ENCODE measurements at regions not wholly inside any gene's neighbourhood (a gene's known extent, or its start where the extent isn't known, plus 50 kb on each side); places are given as distances from the start of the nearest gene placed in this dataset.
"Not testable (repeated sequence)": the region's sequence is repeated elsewhere in the genome, so short reads cannot be mapped to it uniquely, and the experiment has no call there.

DNA sequence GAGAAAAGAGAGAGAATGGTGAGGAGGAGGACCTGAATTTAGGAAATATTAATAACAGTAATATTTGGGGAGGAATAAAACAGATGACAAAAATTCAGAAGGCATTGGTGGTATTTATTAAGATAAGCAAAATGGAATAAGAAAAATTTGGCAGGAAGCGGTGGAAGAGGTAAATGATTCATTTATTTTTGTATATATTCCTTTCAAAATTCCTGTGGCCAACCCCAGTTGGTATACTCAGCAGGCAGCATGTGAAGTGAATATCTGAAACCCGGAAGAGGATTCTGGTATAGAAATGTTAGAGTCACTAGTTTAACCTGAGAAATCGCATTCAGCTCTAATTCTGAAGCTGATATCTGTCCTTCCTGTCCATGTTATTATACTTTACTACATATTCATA, 792.0 kb downstream of the KCNJ2 start:
- no peak for DNase-seq

DNA sequence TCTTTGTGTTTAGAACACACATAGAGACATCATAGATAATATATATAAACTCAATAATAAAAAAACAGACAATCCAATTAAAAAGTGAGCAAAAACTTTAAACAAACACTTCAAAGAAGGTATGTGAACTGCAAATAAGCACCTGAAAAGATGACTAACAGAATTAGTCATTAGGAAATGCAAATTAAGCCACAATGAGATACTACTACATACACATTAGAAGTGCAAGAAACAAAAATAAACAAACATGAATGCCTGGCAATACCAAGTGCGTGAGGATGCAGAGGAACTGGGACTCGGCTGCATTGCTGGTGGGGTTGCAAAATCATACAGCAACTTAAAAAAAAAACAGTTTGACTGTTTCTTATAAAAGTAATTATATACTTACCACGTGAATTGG, 799.0 kb downstream of the KCNJ2 start:
- no peak for DNase-seq

DNA sequence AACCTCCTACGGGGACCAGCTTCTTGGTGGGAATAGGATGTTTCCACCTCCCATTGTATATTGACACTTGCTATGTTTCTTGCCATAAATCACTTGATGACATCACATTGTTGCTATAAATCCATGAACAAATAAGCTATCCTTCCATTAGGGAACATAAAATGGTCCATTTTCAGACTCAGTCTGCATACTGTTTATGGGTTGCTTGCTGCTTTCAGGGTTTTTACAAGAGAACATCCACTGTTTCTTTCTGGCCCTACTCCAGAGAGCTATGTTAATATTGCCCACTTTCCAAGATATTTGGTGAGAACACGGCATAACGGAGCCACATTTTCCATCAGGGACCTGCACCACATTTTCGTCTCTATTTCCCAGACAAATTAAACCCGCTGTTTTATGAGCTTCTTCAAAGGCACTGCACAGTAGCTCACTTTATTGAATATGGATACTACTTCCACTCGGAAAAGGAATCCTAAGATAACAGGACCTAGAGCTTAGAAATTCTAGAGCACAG, 800.2 kb downstream of the KCNJ2 start:
- DNase-seq: no peak

GRCh38 chr17:70976447-70976846, 807.1 kb downstream of the KCNJ2 start:
- no peak for DNase-seq

DNA sequence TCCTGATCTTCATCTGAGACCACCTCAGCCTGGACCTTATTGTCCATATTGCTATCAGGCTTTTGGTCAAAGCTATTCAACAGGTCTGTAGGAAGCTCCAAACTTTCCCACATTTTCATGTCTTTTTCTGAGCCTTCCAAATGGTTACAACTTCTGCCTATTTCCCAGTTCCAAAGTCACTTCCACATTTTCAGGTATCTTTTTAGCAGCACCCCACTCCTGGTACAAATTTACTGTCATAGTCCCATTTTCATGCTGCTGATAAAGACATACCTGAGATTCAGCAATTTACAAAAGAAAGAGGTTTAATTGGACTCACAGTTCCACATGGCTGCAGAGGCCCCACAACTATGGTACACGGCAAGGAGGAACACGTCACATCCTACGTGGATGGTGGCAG, 815.5 kb downstream of the KCNJ2 start:
- no peak for DNase-seq

- no peak for DNase-seq
These were observed 818.6 kb downstream of the KCNJ2 start for GRCh38 chr17:70987867-70988340.

DNA sequence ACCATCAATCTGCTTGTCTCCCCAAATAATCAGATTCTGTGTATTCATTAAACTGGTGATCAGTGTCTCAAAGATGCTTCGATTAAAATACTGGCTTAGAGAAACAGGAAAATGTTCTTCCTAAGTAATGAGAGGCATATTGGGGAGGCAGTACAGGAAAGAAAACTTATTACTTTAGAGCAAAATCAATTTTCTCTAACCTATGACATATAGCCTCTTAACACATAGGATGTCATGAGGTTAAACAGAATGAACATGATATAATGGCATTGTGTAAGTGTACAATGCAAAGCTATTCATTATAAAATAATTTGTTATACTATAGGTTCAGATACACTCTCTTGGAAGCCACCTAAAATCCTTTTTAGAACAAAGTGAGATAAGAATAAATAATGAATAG, 819.3 kb downstream of the KCNJ2 start:
- no peak for DNase-seq

DNA sequence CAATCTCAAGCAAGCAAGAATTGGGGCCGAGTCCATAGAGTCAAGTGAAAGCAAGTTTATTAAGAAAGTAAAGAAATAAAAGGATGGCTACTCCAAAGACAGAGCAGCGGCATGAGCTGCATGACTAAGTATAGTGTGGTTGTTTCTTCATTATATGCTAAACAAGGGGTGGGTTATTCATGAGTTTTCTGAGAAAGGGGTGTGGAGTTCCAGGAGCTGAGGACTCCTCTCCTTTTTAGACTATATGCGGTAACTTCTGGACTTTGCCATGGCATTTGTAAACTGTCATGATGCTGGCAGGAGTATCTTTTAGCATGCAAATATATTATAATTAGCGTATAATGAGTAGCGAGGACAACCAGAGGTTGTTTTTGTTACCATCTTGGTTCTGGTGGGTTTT, 819.9 kb downstream of the KCNJ2 start:
- DNase-seq: no peak

GRCh38 chr17:70994194-70994593, 824.9 kb downstream of the KCNJ2 start:
- no peak for DNase-seq

- DNase-seq: no peak
These were observed 826.7 kb downstream of the KCNJ2 start for GRCh38 chr17:70995997-70996396.

DNA sequence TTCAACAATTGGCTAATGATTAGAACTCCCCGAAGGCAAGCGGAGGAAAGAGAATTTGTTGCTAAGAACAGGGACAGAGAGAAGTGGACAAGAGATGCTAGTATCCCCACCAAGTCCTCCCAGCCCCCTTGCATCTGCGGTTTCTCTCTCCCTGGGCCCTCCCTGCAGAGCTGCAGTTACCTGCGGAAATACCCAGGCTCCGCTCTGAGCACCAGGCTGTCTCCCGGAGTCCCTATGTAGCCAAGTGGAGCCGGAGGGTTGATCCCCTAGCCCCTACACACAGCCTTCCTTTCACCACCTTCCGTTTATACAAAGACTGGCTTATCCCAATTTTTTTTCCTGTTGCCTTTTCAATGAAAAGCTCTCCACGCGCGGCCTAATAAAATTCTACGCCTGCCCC, 834.4 kb downstream of the KCNJ2 start:
- no peak for DNase-seq

- no peak for DNase-seq
These were observed 835.1 kb downstream of the KCNJ2 start for GRCh38 chr17:71004413-71004812.

GRCh38 chr17:71011391-71011790, 842.1 kb downstream of the KCNJ2 start:
- no peak for DNase-seq

DNA sequence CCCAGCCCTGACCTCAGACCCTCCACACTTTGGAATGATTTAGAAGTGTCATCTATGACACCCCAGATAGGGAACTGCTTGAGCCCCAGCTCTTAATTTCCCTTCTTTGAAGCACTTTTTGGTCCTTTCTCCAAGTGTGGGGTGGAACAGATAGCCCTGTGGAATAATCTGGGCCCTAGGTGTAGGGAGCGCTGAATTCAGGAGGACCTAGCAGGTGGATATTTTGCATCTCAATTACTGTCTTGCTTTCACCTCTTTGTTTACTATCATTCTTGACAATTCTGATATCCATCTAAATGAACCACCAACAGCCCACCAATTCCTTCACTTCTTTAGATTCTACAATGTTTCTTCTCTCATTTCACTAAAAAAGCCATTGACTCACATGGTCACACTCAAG, 850.4 kb downstream of the KCNJ2 start:
- DNase-seq: no peak

GRCh38 chr17:71022758-71023157, 853.4 kb downstream of the KCNJ2 start:
- DNase-seq: no peak

- no peak for DNase-seq
These were observed 854.1 kb downstream of the KCNJ2 start for GRCh38 chr17:71023249-71024030.

DNA sequence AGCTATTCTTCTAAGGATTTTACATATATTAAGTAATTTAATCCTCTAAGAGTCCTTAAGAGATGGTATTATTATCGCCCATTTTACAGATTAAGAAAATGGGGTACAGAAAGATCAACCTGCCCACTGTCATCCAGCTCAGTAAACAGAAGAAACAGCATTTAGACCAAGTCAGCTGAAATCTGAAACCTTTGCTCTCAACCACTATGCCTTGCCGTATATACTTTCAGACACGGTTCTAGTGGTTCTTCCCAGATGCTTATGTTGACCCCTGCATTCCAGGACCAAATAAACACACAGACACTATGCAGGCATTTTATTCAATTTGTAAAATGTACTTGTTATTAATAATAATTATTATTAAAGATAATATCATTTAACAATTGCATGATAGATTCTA, 854.8 kb downstream of the KCNJ2 start:
- DNase-seq: no peak

DNA sequence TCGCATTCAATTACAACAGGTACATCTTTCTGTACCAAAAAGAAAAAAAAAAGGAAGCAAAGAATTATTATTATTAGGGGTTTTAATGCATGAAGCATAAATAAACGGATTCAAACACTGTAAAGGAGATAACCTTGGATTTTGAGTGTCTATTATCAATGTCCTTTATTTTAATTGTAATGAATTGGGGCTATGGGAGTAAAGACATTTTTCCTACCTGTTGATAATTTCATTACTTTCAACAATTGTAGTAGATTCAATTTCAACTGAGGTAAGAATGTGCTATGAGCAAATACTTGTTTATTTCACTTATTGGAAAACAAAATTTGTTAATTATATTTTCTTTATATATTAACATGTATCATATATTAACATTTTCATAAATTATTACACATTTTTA, 855.6 kb downstream of the KCNJ2 start:
- DNase-seq: no peak

GRCh38 chr17:71029246-71029645, 859.9 kb downstream of the KCNJ2 start:
- DNase-seq: no peak

DNA sequence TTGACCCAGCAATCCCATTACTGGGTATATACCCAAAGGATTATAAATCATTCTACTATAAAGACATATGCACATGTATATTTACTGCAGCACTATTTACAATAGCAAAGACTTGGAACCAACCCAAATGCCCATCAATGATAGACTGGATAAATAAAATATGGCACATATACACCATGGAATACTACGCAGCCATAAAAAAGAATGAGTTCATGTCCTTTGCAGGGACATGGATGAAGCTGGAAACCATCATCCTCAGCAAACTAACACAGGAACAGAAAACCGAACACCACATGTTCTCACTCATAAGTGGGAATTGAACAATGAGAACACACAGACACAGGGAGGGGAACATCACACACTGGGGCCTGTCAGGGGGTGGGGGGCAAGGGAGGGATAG, 862.0 kb downstream of the KCNJ2 start:
- not testable (repeated sequence) for DNase-seq

DNA sequence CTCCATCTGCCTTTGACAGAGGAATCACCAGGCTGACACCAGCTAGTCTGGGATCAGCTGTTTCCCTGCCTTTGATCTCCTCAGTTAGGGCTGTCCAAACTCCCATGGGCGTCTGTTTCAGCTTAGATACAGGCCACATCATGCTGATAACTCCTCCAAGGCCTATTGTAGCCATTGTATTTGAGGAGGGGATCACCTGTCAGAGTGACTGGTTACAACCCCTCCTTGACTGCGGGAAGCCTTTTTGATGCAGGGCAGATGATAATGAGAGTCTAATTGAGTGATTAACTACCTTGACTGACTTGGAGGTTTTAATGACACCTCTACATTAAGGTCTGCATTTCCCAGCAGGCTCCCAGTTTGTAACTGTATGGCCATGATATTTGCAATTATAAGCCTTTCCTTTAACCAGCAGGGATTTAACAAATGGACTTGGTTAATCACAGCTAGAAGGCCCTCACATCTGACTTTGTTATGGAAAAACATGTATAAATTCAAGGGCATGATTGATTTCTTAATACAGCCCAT, 863.5 kb downstream of the KCNJ2 start:
- DNase-seq: no peak

DNA sequence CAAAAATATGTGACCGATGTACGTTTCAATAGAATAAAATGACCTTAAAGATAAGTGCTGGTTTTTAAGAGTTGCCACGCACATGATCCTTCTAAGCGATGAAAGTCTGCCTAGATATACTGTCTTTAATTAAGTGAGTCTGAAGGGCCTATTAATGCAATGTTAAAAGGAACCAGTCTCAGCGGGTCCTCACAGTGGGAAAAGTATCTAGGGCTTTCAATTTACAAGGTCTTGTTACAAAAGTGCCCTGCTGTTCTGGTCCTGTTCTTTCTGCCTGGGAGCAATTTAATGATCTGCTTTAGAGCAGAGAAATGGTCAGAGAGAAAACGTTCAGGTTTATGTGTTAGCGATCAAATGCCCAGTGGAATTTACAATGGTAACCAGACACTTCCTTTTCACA, 864.0 kb downstream of the KCNJ2 start:
- no peak for DNase-seq

GRCh38 chr17:71035226-71035625, 865.9 kb downstream of the KCNJ2 start:
- DNase-seq: no peak

DNA sequence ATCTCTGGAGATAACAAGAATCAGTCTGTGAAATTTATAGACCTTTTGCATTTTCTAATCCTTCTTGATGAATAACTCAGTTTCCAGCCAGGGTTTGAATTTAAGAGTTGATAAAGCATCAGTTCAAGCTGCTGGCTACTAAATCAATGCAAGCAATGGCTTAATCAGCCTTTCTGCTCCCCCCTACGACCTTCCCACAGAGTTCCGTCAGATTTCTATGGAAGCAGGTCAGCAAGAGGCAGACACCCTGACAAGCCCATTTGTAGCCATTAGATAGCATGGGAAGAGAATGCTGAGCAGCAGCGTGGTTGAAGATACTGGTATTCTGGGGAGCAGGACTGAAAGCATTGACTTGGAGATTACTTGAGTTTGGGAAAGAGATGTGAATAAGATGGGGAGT, 868.1 kb downstream of the KCNJ2 start:
- no peak for DNase-seq

DNA sequence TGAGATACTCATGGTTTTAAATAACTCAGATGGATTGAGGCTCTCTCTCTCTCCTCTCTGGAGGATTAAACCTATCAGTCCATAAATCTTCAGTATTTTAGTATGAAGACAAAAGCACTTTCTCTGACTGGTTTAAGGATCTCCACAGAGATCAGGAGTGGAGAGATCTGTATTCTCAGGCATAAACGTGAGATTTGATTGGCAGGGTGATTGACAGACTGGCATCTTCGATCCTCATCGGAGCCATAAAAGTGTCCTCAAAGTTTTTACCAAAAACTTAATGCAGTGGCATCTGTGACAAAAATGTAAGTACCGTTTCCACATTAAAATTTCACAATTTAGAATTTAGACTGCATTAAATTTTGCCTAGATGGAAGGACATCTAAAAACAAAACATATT, 870.1 kb downstream of the KCNJ2 start:
- no peak for DNase-seq
